ENCODE measurements at regions not wholly inside any gene's neighbourhood (a gene's known extent, or its start where the extent isn't known, plus 50 kb on each side); places are given as distances from the start of the nearest gene placed in this dataset.
"Not testable (repeated sequence)": the region's sequence is repeated elsewhere in the genome, so short reads cannot be mapped to it uniquely, and the experiment has no call there.

- no peak for DNase-seq
These were observed 846.6 kb downstream of the MCTP2 start for GRCh38 chr15:95078003-95078402.

GRCh38 chr15:95080228-95080627, 848.9 kb downstream of the MCTP2 start:
- DNase-seq, result not testable (repeated sequence)

- DNase-seq, result no peak
These were observed 853.7 kb downstream of the MCTP2 start for GRCh38 chr15:95085056-95085455.

- peak; percentile 77 to 84 for DNase-seq
These were observed 855.3 kb downstream of the MCTP2 start for GRCh38 chr15:95086531-95087252.

GRCh38 chr15:95087253-95087609, 855.9 kb downstream of the MCTP2 start:
- no peak for DNase-seq

- no peak for DNase-seq
These were observed 860.1 kb downstream of the MCTP2 start for GRCh38 chr15:95091444-95091843.

- DNase-seq, result no peak
These were observed 863.9 kb downstream of the MCTP2 start for GRCh38 chr15:95095250-95095649.

GRCh38 chr15:95096651-95097050, 865.3 kb downstream of the MCTP2 start:
- no peak for DNase-seq

- no peak for DNase-seq
These were observed 866.0 kb downstream of the MCTP2 start for GRCh38 chr15:95097361-95097760.

GRCh38 chr15:95105229-95105628, 873.9 kb downstream of the MCTP2 start:
- no peak for DNase-seq

- DNase-seq, result no peak
These were observed 875.4 kb downstream of the MCTP2 start for GRCh38 chr15:95106801-95107200.

- no peak for DNase-seq
These were observed 877.3 kb downstream of the MCTP2 start for GRCh38 chr15:95108673-95109072.

- DNase-seq, result no peak
These were observed 880.6 kb downstream of the MCTP2 start for GRCh38 chr15:95111969-95112368.

GRCh38 chr15:95113041-95113440, 881.7 kb downstream of the MCTP2 start:
- no peak for DNase-seq

- DNase-seq, result no peak
These were observed 887.8 kb downstream of the MCTP2 start for GRCh38 chr15:95119041-95119610.

- no peak for DNase-seq
These were observed 889.2 kb downstream of the MCTP2 start for GRCh38 chr15:95120595-95120994.

- DNase-seq, result no peak
These were observed 889.8 kb downstream of the MCTP2 start for GRCh38 chr15:95121191-95121590.

- no peak for DNase-seq
These were observed 894.4 kb downstream of the MCTP2 start for GRCh38 chr15:95125803-95126202.

- no peak for DNase-seq
These were observed 896.0 kb downstream of the MCTP2 start for GRCh38 chr15:95127356-95127755.

- DNase-seq, result peak; percentile 77 to 83
These were observed 898.2 kb downstream of the MCTP2 start for GRCh38 chr15:95129574-95129973.

- DNase-seq, result no peak
These were observed 899.8 kb downstream of the MCTP2 start for GRCh38 chr15:95131131-95131556.

GRCh38 chr15:95132774-95133173, 901.4 kb downstream of the MCTP2 start:
- no peak for DNase-seq

- peak; percentile 32 to 37 for DNase-seq
These were observed 903.2 kb downstream of the MCTP2 start for GRCh38 chr15:95134431-95135110.

Data from right lung (tissue), 2 donors.